ENCODE measurements at regions not wholly inside any gene's neighbourhood (a gene's known extent, or its start where the extent isn't known, plus 50 kb on each side); places are given as distances from the start of the nearest gene placed in this dataset.

- no peak overlapping the region for H3K4me2 ChIP-seq (ENCODE audit: low read length)
- no peaks in the 10 kb centered on the region for H3K9me2 ChIP-seq (ENCODE audit: insufficient read depth)
- DNase-seq (ENCODE audit: low read depth, low spot score) (no peak), ATAC-seq (no peak)
- no peaks in the 10 kb centered on the region for H3K4me1 ChIP-seq (ENCODE audit: control insufficient read depth in 1 of 2, insufficient read depth in 2 of 2, low read length in 2 of 2)
- ChIA-PET POLR2A (no interaction called here), RAD21 (ENCODE audit: low non-redundant PET in 1 of 2, low total read pairs in 2 of 2, uncharacterized antibody in 2 of 2, unreplicated experiment in 2 of 2) (no interaction called here), CTCF (no interaction called here)
- no peak overlapping the region for H2AFZ ChIP-seq (ENCODE audit: low read depth, low read length, poor library complexity, severe bottlenecking)
- peaks cover 0 to 7% of the 10 kb centered on the region in 2 experiments; a peak in 1 of 4 replicates for H3K9me3 ChIP-seq (ENCODE audit: control insufficient read depth in 1 of 2, insufficient read depth in 1 of 2, low read depth in 1 of 2, low read length in 2 of 2)
- no peaks in the 10 kb centered on the region for H3K27me3 ChIP-seq (ENCODE audit: insufficient read depth, low read length)
- H3K36me3 ChIP-seq (ENCODE audit: control insufficient read depth in 1 of 2, insufficient read depth in 2 of 2, low read length in 2 of 2), result no peaks in the 10 kb centered on the region
- H4K20me1 ChIP-seq (ENCODE audit: insufficient read depth), result no peaks in the 10 kb centered on the region
- H3K4me3 ChIP-seq (replicated peaks in 1 of 2; ENCODE audit: low read depth in 1 of 2, low read length in 2 of 2), result no peak overlapping the region
- TF ChIP-seq SP1 (IDR thresholded peaks at IDR 0.05; ENCODE audit: low read depth), result no peak
- H3K27ac ChIP-seq (ENCODE audit: low read depth, low read length), result no peak overlapping the region
- intact Hi-C loops (cut with micrococcal nuclease), result no loop called here
- H3K9ac ChIP-seq (ENCODE audit: low read length), result no peak overlapping the region
- no peaks in the 10 kb centered on the region for H3K79me2 ChIP-seq (ENCODE audit: insufficient read depth, low read length)
- BruUV-seq (replicated peaks), result no TSS peak
Observed at GRCh38 chr20:52913650-52914387, 58.3 kb upstream of the TSHZ2 start.

- RAD21 ChIA-PET (ENCODE audit: low non-redundant PET in 1 of 2, low total read pairs in 2 of 2, uncharacterized antibody in 2 of 2, unreplicated experiment in 2 of 2), result no interaction called here
- BruUV-seq (replicated peaks), result no TSS peak
- Histone ChIP-seq H3K27me3 (ENCODE audit: insufficient read depth, low read length) (no peaks in the 10 kb centered on the region), H3K4me2 (ENCODE audit: low read length) (no peak overlapping the region), H3K79me2 (ENCODE audit: insufficient read depth, low read length) (no peaks in the 10 kb centered on the region), H3K4me3 (replicated peaks in 1 of 2; ENCODE audit: low read depth in 1 of 2, low read length in 2 of 2) (no peak overlapping the region), H3K36me3 (ENCODE audit: control insufficient read depth in 1 of 2, insufficient read depth in 2 of 2, low read length in 2 of 2) (no peaks in the 10 kb centered on the region), H3K9me2 (ENCODE audit: insufficient read depth) (no peaks in the 10 kb centered on the region), H3K9me3 (ENCODE audit: control insufficient read depth in 1 of 2, insufficient read depth in 1 of 2, low read depth in 1 of 2, low read length in 2 of 2) (peaks cover 0 to 6% of the 10 kb centered on the region in 2 experiments; a peak in 1 of 4 replicates), H2AFZ (ENCODE audit: low read depth, low read length, poor library complexity, severe bottlenecking) (no peak overlapping the region), H3K4me1 (ENCODE audit: control insufficient read depth in 1 of 2, insufficient read depth in 2 of 2, low read length in 2 of 2) (no peaks in the 10 kb centered on the region), H3K27ac (ENCODE audit: low read depth, low read length) (no peak overlapping the region), H4K20me1 (ENCODE audit: insufficient read depth) (no peaks in the 10 kb centered on the region), H3K9ac (ENCODE audit: low read length) (no peak overlapping the region)
- no peak for ATAC-seq
- POLR2A ChIA-PET, result no interaction called here
- CTCF ChIA-PET, result no interaction called here
- DNase-seq (ENCODE audit: low read depth, low spot score), result no peak
- intact Hi-C loops (cut with micrococcal nuclease), result no loop called here
- no peak for TF ChIP-seq JUND (IDR thresholded peaks at IDR 0.05)
- TF ChIP-seq ZNF274 (IDR thresholded peaks at IDR 0.05; ENCODE audit: low read depth, low read length), result no peak
- no peak for TF ChIP-seq MAX (IDR thresholded peaks at IDR 0.05)
- no peak for TF ChIP-seq CBX3 (IDR thresholded peaks at IDR 0.05; ENCODE audit: low read depth)
- TF ChIP-seq ELF1 (IDR thresholded peaks at IDR 0.05; ENCODE audit: borderline replicate concordance, low read depth), result no peak
- TF ChIP-seq SRF (IDR thresholded peaks at IDR 0.05; ENCODE audit: low read depth), result no peak
- no peak for TF ChIP-seq SP1 (IDR thresholded peaks at IDR 0.05; ENCODE audit: low read depth)
- TF ChIP-seq POLR2A (IDR thresholded peaks at IDR 0.05; ENCODE audit: borderline replicate concordance, extremely low read depth, insufficient read depth, insufficient read length), result no peak
- no peak for TF ChIP-seq YY1 (IDR thresholded peaks at IDR 0.05; ENCODE audit: extremely low read depth, insufficient replicate concordance, low read depth, low read length)
- TF ChIP-seq EZH2 (IDR thresholded peaks at IDR 0.05), result no peak
- no peak for TF ChIP-seq EGR1 (IDR thresholded peaks at IDR 0.05; ENCODE audit: low read depth)
- no peak for TF ChIP-seq CTCF (IDR thresholded peaks at IDR 0.05 in 2 of 3, conservative IDR thresholded peaks at IDR 0.05 in 1 of 3; ENCODE audit: borderline replicate concordance in 1 of 3, insufficient read depth in 1 of 3, low read depth in 2 of 3, low read length in 2 of 3)
- no peak for TF ChIP-seq CEBPB (IDR thresholded peaks at IDR 0.05; ENCODE audit: low read depth)
- no peak for TF ChIP-seq TCF7L2 (IDR thresholded peaks at IDR 0.05; ENCODE audit: borderline replicate concordance, extremely low read depth, insufficient read depth, insufficient read length)
- TF ChIP-seq ATF3 (IDR thresholded peaks at IDR 0.05), result no peak
Observed at GRCh38 chr20:52905241-52905994, 66.7 kb upstream of the TSHZ2 start.

Data from HCT116 (cell line).